Sigmoid colon (tissue), 6 donors: ENCODE measurements at regions not wholly inside any gene's neighbourhood (a gene's known extent, or its start where the extent isn't known, plus 50 kb on each side); places are given as distances from the start of the nearest gene placed in this dataset.

Experiments
- DNase-seq: peaks from one replicate; pipeline ENCODE4 v3.0.0-alpha.2; 2019
- H3K27ac ChIP-seq, 4 donors: fragments of 200-600 bp; sonication (generic); one replicate each; pipeline ENCODE4 v1.5.1; 2016 to 2019; ENCODE audit warnings: mild to moderate bottlenecking in 1 of 4
- H3K27me3 ChIP-seq, 3 donors: fragments of 200-600 bp; sonication (generic); one replicate each; pipeline ENCODE4 v1.5.1; 2019; ENCODE audit warnings: mild to moderate bottlenecking in 1 of 3
- H3K36me3 ChIP-seq, 4 donors: fragments of 200-600 bp; sonication (generic); one replicate each; pipeline ENCODE4 v1.5.1; 2016 to 2019
- H3K4me1 ChIP-seq, 4 donors: fragments of 200-600 bp; sonication (generic); one replicate each; pipeline ENCODE4 v1.5.1; 2017 to 2019
- H3K4me3 ChIP-seq, 4 donors: fragments of 200-600 bp; sonication (generic); one replicate each; pipeline ENCODE4 v1.5.1; 2017 to 2019; ENCODE audit warnings: mild to moderate bottlenecking in 2 of 4, moderate library complexity in 1 of 4
- H3K9me3 ChIP-seq, 4 donors: fragments of 200-600 bp in 3 of 4; sonication (generic) in 3 of 4; one replicate each; pipeline versions ENCODE4 v1.5.1 to v1.6.1; 2013 to 2019
- CTCF ChIP-seq, 4 experiments: fragments of 450-650 bp in 3 of 4; fragments of 200-600 bp in 1 of 4; IDR thresholded peaks; one replicate each; pipeline ENCODE4 v1.5.1; 2016 to 2019; ENCODE audit warnings: antibody characterized with exemption in 4 of 4, mild to moderate bottlenecking in 3 of 4, moderate library complexity in 2 of 4
- EP300 ChIP-seq, 4 donors: sonication (generic); formaldehyde crosslinking; IDR thresholded peaks; one replicate each; pipeline ENCODE4 v1.6.1; 2017; ENCODE audit warnings: antibody characterized with exemption in 4 of 4
- POLR2A ChIP-seq, 2 donors: fragments of 450-650 bp; IDR thresholded peaks; one replicate each; pipeline ENCODE4 v1.6.1; 2016; ENCODE audit warnings: antibody characterized with exemption in 2 of 2, mild to moderate bottlenecking in 2 of 2, moderate library complexity in 2 of 2
- POLR2AphosphoS5 ChIP-seq, 4 donors: sonication (generic); formaldehyde crosslinking; IDR thresholded peaks; one replicate each; pipeline ENCODE4 v1.6.1; 2017; ENCODE audit warnings: antibody characterized with exemption in 4 of 4
- WGBS, 2 donors: extraction: QIAGEN DNeasy Blood & Tissue Kit; methylation state at CpG; one replicate each; pipeline ENCODE4 v1.1.7; 2013; 5-methylcytosine and 5-hydroxymethylcytosine counted together
- intact Hi-C: fragments of 100-400 bp; cut with DNase I; formaldehyde crosslinking; loops from one replicate; pipeline ENCODE4 v1.15.1; 2023
- donor health status: healthy with polysubstance abuse.
- donor health status: healthy.

GRCh38 chr2:173783382-173783781, 181.8 kb downstream of the SP3 start:
- TF ChIP-seq POLR2A (IDR thresholded peaks at IDR 0.05): no peak
- no peak for TF ChIP-seq CTCF (IDR thresholded peaks at IDR 0.05)
- TF ChIP-seq POLR2AphosphoS5 (IDR thresholded peaks at IDR 0.05): no peak
- TF ChIP-seq EP300 (IDR thresholded peaks at IDR 0.05): no peak
- peaks cover 0 to 4% (median 0%) of the 10 kb centered on the region in 4 donors for H3K9me3 ChIP-seq
- no peaks in the 10 kb centered on the region for H3K36me3 ChIP-seq
- no peaks in the 10 kb centered on the region for H3K27me3 ChIP-seq
- 68 to 74% methylated on average over 4 of the region's 4 CpGs for WGBS, 2 donors
- H3K4me1 ChIP-seq: no peaks in the 10 kb centered on the region
- no peak overlapping the region for H3K4me3 ChIP-seq
- no peak for DNase-seq
- intact Hi-C loops: no loop called here
- H3K27ac ChIP-seq: no peak overlapping the region

GRCh38 chr2:173785813-173786212, 179.4 kb downstream of the SP3 start:
- Histone ChIP-seq H3K9me3 (no peaks in the 10 kb centered on the region), H3K4me1 (no peaks in the 10 kb centered on the region), H3K36me3 (no peaks in the 10 kb centered on the region), H3K4me3 (no peak overlapping the region), H3K27me3 (no peaks in the 10 kb centered on the region), H3K27ac (no peak overlapping the region)
- TF ChIP-seq POLR2AphosphoS5 (IDR thresholded peaks at IDR 0.05) (no peak), POLR2A (IDR thresholded peaks at IDR 0.05) (no peak), CTCF (IDR thresholded peaks at IDR 0.05) (no peak), EP300 (IDR thresholded peaks at IDR 0.05) (no peak)
- no peak for DNase-seq
- WGBS, 2 donors: 88 to 93% methylated on average over 3 of the region's 3 CpGs
- intact Hi-C loops: no loop called here

GRCh38 chr2:173791502-173791901, 173.7 kb downstream of the SP3 start:
- Histone ChIP-seq H3K27me3 (no peaks in the 10 kb centered on the region), H3K9me3 (no peaks in the 10 kb centered on the region), H3K27ac (no peak overlapping the region), H3K4me3 (no peak overlapping the region), H3K36me3 (no peaks in the 10 kb centered on the region), H3K4me1 (no peaks in the 10 kb centered on the region)
- no peak for TF ChIP-seq EP300 (IDR thresholded peaks at IDR 0.05)
- no peak for TF ChIP-seq CTCF (IDR thresholded peaks at IDR 0.05)
- TF ChIP-seq POLR2AphosphoS5 (IDR thresholded peaks at IDR 0.05): no peak
- TF ChIP-seq POLR2A (IDR thresholded peaks at IDR 0.05): no peak
- intact Hi-C loops: no loop called here
- DNase-seq: no peak
- 55 to 73% methylated on average over 7 of the region's 7 CpGs for WGBS, 2 donors

GRCh38 chr2:173792166-173792565, 173.0 kb downstream of the SP3 start:
- Histone ChIP-seq H3K4me3 (no peak overlapping the region), H3K36me3 (no peaks in the 10 kb centered on the region), H3K9me3 (no peaks in the 10 kb centered on the region), H3K27ac (no peak overlapping the region), H3K27me3 (no peaks in the 10 kb centered on the region), H3K4me1 (no peaks in the 10 kb centered on the region)
- 88 to 89% methylated on average over 7 of the region's 7 CpGs for WGBS, 2 donors
- intact Hi-C loops: no loop called here
- TF ChIP-seq POLR2A (IDR thresholded peaks at IDR 0.05) (no peak), CTCF (IDR thresholded peaks at IDR 0.05) (no peak), POLR2AphosphoS5 (IDR thresholded peaks at IDR 0.05) (no peak), EP300 (IDR thresholded peaks at IDR 0.05) (no peak)
- DNase-seq: no peak

GRCh38 chr2:173792741-173793140, 172.4 kb downstream of the SP3 start:
- Histone ChIP-seq H3K4me3 (no peak overlapping the region), H3K27ac (no peak overlapping the region), H3K9me3 (no peaks in the 10 kb centered on the region), H3K27me3 (no peaks in the 10 kb centered on the region), H3K4me1 (no peaks in the 10 kb centered on the region), H3K36me3 (no peaks in the 10 kb centered on the region)
- intact Hi-C loops: no loop called here
- 79 to 81% methylated on average over 3 of the region's 3 CpGs for WGBS, 2 donors
- DNase-seq: no peak
- no peak for TF ChIP-seq CTCF (IDR thresholded peaks at IDR 0.05)
- TF ChIP-seq EP300 (IDR thresholded peaks at IDR 0.05): no peak
- TF ChIP-seq POLR2A (IDR thresholded peaks at IDR 0.05): no peak
- no peak for TF ChIP-seq POLR2AphosphoS5 (IDR thresholded peaks at IDR 0.05)
